ENCODE measurements at regions not wholly inside any gene's neighbourhood (a gene's known extent, or its start where the extent isn't known, plus 50 kb on each side); places are given as distances from the start of the nearest gene placed in this dataset.
"Not testable (repeated sequence)": the region's sequence is repeated elsewhere in the genome, so short reads cannot be mapped to it uniquely, and the experiment has no call there.

DNA sequence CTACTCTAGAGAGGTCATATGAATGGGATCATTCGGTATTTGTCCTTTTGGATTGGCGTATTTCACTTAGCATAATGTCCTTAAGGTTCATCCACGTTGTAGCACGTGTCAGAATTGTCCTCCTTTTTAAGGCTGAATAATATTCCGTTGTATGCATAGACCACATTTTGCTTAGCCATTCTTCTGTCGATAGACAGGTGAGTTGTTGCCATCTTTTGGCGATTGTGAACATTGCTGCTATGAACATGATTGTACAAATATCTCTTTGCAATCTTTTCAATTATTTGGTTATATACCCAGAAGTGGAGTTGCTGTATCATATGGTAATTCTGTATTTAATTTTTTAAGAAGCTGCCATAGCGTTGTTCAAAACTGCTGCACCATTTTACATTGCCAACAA lies 52.4 kb upstream of the GOLGA8J start:
- DNase-seq (ENCODE audit: low read depth in 3 of 3, low spot score in 1 of 3), result no peak

DNA sequence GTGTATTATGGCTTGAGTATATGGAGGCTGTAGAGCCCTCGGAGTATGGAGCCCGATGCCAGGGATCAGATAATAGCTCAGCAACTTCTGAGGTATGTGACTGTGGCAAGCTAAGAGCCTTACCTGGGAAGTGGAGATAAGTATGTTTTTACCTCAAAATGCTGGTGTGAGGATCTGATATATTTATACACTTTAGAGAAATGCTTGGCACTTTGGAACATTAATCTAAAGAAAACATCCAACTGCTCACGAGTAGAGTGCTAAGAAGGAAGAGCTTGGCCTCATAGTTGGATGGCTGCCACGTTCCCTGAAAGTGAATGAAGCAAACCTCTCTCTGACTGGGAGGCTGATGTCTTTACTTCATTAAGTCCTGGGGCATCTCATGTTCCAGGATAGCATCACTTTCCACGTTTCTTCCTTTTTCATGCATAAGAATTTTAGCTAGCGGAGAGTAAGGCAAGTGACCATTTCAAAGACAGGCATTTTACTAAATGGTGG lies 58.9 kb upstream of the GOLGA8J start:
- no peak for DNase-seq (ENCODE audit: low read depth in 3 of 3, low spot score in 1 of 3)

DNA sequence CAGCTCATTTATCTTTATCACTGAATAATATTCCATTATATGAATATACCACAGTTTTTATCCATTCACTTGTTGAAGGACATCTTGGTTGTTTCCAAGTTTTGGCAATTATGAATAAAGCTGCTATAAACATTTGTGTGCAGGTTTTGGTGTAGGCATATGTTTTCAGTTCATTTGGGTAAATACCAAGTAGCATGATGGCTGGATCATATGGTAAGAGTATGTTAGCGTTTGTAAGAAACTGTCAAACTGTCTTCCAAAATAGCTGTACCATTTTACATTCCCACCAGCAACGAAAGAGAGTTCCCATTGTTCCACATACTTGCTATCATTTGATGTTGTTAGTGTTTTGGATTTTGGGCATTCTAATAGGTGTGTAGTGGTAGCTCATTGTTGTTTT lies 72.0 kb upstream of the GOLGA8J start:
- no peak for DNase-seq (ENCODE audit: low read depth in 3 of 3, low spot score in 1 of 3)

DNA sequence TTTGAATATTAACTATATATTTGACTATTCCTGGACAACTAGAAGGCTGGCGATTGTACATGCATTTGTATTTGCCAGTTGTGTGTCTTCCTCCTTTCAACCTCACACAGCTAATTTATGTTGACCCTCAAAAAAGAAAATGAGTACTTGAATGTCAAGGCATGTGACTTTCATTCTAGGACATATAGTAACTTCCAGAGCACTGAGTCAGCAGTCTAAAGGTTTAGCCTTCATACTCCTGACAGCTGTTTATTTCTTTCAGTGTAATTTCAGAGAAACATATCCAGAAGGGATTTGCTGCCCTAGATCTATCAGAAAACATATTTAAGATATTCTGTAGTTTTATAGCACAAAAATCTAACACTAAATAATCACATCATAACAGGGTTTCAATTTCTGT lies 74.6 kb upstream of the GOLGA8J start:
- DNase-seq (ENCODE audit: low read depth in 3 of 3, low spot score in 1 of 3), result no peak

DNA sequence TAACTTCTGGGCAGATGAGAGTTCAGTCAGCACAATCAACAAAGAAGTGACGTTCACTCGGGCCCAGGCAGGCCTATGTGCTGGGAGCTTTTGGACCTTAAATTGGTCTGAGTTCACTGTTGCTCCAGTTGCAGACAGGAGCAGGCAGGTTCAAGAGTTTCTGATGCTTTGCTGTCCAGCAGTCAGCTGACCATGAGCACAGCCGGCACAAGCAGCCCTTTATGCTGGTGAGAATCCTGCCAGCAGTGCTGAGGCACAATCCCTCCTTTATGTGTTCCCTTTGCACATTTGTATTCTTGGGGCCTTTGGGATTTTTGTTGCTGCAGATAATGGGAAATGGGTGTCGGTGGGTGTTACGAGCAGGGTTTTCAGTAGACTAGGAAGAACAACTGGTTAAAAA lies 81.2 kb upstream of the GOLGA8J start:
- DNase-seq (ENCODE audit: low read depth in 3 of 3, low spot score in 1 of 3), result no peak

DNA sequence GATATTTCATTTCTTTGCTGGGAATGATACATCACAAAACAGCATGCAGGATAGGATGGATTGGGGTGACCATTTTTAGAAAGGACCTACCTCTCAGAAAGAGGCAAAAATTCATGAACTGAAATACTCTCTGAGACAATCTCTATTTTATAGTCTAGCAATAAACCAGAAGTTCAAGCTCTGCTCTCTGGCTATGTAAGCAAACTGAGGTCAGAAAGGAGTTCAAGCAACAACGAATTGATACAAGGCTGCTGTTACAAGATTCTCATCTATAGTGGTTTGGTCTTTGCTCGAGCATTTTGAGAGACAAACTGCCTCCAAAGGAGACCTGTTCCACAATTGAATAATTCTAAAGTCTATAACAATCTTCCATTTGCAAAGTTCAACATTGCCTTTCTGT lies 84.7 kb upstream of the GOLGA8J start:
- DNase-seq (ENCODE audit: low read depth in 3 of 3, low spot score in 1 of 3), result no peak

DNA sequence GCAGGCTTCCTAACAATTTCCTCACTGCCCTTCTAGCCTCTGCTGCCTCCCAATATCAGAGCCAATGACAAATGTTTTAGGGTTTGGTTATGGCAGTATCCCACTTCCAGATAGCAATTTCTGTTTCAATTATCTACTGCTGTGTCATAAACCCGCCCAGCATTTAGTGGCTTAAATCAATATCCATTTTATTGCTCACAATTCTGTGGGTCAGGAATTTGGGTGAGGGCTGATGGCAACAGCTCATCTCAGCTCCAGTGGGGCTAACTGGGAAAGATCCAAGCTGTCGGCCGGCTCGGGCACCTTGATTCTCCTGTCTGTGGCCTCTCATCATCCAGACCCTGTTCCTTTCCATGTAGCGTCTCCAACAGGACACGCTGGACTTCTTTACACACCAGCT lies 85.3 kb upstream of the GOLGA8J start:
- no peak for DNase-seq (ENCODE audit: low read depth in 3 of 3, low spot score in 1 of 3)

DNA sequence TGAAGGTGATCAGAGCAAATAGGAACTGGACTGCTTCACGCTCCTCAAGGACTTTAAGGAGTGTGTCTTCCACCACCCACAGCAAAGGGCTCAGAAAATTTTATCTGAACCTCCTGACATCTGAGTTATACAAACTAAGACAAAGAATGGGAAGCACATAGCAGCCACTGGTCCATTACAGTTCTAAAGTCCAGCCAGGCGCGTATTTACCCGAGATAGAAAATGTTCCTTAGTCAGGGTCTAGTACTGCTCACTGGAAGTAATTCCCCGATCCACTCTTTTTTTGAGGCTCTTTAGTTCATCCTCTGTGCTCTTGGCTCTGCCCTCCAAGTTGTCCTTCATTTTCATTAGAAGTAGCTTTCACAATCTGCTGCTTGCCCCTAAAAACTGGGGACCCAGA lies 88.5 kb upstream of the GOLGA8J start:
- DNase-seq (ENCODE audit: low read depth in 3 of 3, low spot score in 1 of 3), result no peak

DNA sequence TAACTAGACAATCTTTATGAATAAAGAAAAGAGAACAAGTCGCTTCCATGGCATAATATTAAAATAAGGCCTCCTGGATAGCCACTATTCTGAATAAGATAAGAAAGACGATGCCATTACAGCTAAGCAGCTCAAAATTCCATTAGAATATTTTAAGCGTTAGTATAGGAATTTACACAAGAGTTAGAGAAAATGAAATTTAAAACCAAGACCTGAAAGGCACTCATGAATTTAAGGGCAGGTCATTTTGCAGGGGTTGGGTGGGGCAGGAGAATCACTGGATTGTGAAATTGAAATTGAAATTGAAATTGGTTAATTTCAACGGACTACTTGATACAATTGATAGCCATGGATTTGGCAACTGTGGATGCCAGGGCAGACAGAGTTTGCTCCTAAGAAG lies 91.8 kb upstream of the GOLGA8J start:
- DNase-seq (ENCODE audit: low read depth in 3 of 3, low spot score in 1 of 3), result no peak

DNA sequence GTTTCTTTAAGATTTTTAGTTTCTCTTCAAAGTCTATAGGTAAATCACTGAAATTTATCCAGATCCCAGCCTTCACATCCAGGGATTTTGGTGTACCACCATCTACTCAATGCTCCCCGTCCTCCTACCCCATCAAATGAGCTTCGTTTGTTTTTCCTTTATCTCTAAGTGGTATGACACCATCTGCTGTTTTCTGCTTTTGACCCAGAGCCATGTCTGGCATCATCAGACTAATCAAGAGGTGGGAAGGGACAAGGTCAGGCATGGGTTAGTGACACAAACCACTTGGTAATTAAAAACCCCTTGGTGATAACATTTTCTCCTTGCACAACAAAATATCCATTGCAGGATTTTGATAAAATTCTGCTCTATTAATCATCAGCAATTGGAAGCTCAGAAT lies 92.7 kb upstream of the GOLGA8J start:
- no peak for DNase-seq (ENCODE audit: low read depth in 3 of 3, low spot score in 1 of 3)

DNA sequence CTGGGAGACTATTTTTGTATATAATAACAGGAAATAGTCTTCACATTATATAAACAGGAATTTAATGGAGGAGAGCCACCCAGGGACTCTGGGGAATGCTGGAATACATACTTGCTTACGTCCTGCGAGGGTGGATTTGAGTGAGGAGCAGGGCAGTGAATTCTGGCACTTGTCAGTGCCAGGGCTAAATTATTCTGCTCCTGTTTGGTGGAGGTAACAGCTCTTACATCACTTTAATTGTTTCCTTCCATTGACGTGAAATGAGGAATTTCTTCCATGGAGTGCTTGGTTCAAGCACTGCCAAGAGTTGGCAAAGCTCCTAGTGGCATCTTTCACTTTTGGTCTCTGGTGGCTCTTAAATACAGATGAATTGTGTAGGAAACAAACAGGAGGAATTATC lies 94.1 kb upstream of the GOLGA8J start:
- no peak for DNase-seq (ENCODE audit: low read depth in 3 of 3, low spot score in 1 of 3)

DNA sequence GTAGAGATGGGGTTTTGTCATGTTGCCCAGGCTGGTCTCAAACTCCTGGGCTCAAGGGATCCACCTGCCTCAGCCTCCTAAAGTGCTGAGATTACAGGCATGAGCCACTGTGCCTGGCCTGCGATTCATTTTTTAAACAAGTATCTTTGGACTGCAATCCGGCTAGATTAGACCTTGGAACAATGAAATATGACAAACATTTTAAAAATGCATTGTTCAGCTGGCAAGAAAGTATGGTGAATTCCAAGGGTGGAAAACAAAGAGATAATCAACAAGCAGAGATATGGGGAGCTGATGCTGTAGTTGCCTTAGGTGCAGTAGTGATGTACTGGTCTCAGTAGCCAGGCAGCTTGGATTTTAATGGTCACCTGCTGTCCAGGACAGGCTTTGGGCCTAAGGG lies 95.8 kb upstream of the GOLGA8J start:
- no peak for DNase-seq (ENCODE audit: low read depth in 3 of 3, low spot score in 1 of 3)

DNA sequence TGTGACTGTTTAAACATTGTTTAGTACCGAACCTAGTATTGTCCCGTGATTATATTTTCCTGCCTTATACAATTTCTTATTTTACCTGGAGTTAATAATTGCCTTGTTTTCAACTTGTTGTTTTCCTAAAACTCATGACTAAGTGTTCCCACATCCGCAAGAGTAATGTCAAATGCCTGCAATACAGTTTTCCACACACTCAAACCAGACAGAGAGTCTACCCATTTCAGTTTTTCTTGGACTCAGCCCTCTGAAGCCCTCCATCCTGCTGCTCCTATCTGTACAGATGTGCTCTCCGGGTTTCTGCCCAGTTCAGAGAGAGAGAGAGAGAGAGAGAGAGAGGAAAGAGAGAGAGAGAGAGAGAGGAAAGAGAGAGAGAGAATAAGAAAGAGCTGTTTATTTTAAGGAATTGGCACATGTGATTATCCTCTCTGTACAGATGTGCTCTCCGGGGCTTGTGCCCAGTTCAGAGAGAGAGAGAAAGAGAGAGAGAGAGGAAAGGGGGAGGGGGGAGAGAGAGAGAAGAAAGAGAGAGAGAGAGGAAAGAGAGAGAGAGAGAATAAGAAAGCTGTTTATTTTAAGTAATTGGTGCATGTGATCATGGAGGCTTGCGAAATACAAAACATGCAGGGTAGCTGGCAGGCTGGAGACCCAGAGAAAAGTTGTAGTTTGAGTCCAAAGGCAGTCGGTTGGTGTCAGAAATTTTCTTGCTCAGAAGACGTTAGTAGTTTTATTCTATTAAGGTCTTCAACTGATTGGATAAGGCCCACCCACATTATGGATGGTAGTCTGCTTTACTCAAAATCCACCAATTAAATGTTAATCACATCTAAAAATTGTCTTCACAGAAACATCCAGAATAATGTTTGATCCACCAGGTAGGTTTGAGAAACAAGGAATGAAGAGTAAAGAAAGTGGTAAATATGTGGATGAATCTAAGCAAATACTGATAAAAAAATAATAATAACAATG lies 104.1 kb upstream of the GOLGA8J start:
- DNase-seq (ENCODE audit: low read depth in 3 of 3, low spot score in 1 of 3), result no peak

DNA sequence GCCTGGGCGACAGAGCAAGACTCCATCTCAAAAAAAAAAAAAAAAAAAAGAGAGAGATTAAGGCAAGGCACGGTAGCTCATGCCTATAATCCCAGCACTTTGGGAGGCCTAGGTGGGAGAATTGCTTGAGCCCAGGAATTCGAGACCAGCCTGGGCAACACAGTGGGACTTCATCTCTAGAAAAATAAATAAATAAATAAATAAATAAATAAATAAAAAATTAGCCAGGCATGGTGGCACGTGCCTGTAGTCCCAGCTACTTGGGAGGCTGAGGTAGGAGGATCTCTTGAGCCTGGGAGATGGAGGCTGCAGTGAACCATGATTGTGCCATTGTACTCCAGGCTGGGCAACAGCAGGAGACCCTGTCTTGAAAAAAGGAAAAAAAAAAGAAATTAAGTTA lies 108.7 kb upstream of the GOLGA8J start:
- DNase-seq (ENCODE audit: low read depth in 3 of 3, low spot score in 1 of 3), result not testable (repeated sequence)

DNA sequence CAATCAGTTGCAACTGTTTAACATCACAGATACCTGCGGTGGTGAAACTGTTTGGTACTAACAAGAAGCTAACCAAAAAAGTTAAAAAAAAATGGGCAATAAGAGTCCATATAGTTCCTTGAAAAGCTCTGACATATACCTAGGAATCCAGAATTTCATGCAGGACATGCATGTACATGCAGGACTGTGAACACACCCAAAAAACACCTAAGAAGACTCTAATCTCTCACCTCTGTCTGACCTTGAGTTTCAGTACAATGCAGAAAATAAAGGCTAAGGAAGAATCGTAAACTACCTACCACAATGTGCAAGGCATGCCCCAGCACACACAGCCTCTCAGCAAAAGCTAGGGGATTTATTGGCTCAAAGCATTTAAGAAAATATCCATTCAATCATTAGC lies 110.7 kb upstream of the GOLGA8J start:
- no peak for DNase-seq (ENCODE audit: low read depth in 3 of 3, low spot score in 1 of 3)

DNA sequence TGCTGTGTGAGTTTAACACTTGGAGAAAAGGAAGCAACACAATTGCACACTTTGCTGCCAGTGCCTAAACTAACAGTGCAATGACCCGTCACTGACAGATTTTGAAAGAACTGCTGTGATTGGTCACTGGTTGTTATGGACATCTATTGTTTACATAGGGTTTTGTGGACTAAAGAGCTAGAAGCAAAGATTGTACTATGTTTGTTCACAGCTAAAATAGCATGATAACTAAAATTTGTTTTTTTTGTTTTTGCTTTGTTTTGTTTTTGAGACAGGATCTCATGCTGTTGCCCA lies 112.4 kb upstream of the GOLGA8J start:
- no peak for DNase-seq (ENCODE audit: low read depth in 3 of 3, low spot score in 1 of 3)

DNA sequence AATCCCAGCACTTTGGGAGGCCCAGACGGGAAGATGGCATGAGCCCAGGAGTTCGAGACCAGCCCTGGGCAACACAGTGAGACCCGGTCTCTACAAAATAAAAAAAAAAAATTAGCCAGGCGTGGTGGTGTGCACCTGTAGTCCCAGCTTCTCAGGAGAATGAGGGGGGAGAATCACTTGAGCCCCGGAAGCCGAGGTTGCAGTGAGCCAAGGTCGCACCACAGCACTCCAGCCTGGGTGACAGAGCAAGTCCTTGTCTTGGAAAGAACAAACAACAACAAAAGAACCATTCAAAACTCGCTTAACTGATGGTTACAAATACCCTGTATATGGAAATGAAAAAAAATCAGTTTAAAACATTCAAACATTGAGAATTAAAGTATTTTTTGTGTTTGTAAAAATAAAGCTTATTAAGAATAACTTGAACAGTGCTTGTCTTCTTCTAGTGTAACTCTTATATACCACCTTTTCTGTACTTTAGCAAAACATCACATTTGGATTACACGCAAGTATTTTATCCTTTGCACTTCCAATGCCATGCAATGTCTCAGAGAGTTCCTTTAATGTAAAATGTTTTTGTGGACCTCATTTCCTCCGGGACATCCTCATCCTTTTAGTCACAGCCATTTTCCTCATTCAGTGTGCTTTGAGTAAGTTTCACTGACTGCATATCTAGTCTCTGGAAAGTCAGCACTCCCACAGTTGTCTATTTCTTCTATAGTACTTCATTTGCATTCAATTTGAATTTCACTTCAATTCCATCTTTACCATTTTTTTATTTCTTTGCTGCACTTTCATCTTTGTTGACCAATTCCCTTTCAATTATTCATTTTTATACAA lies 113.0 kb upstream of the GOLGA8J start:
- DNase-seq (ENCODE audit: low read depth in 3 of 3, low spot score in 1 of 3), result no peak

DNA sequence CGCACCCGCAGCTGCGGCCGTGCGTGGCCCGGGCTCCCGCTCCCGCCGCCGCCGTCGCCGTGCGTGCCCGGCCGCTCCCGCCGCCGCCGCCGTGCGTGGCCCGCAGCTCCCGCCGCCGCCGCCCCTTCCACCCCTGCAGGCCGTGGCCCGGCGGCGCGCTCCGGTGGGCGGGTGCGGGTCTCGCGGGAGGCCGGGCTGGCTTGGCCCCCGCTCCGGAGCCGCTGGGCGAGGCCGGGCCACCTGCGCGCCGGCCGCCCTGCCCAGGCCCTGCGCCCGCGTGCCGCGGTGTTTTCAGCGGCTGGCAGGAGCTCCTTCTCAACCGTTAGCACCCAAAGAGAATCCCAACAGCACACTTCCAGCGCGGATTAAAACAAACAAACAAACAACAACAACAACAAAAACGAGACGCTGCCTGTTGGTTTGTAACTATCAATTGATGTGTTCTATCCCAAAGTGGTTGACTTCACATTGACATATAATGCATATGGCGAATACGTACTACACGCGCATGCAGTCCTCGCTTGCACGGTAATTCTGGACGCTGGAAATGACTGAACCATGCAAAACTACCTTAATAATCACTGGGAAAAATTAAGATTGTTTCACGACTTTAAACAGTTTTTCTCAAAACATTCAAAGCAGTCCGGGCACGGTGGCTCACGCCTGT lies 113.7 kb upstream of the GOLGA8J start:
- no peak for DNase-seq (ENCODE audit: low read depth in 3 of 3, low spot score in 1 of 3)

DNA sequence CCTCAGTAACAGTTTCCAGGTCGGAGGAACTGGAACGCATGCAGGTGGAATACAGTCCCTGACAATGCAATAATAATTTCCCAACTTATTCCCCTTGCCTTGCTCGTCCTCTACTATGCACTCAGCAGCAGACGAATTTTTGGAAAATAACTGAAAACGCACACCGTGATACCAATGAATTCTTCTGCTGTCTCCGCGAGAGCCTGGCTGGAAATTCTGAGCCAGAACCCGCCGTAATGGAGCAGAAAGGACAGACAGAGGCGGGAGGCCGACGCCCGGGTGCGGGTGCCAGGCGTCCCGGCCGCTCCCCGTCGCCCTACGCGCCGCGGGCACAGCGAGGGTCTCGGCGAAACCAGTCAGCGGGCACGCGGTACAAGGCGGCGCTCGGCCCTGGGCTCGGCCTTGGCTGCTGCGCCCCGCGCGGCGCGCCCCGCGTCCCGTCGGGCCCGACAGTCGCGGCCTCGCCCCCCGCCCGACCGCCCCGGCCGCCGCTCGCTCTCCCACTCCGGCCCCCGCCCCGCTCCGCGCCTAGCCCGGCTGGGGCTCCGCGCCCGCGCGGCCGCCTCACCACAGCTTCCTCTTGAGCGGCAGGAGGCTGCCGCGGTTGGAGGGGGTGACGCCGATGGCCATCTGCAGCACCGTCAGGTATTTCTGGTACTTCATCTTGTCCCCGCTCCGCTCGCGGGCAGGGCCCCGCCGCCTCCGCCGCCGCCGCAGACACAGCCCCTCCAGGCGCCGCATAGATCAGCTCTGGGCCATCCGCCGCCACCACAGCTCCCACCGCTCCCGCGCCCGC lies 114.5 kb upstream of the GOLGA8J start:
- DNase-seq (ENCODE audit: low read depth in 3 of 3, low spot score in 1 of 3), result no peak

DNA sequence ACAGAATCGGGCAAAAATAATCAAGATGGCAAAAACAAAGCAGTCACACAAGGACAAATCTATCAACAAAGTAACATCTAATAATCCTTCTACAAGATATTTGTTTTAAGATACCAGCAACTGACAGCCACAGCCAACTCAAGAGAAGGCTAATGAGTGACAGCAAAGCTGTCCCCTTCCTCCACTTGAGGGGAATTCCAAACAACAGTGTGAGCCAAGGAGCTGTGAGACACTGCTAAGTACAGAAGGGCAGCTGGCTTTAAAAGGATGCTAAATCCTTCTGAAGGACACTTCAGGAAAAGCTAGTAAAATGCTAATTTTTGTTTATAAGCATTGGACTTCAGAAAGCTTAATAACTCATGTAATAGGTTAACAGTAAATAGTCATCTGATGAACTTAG lies 120.3 kb upstream of the GOLGA8J start:
- DNase-seq (ENCODE audit: low read depth in 3 of 3, low spot score in 1 of 3), result no peak

Measured in stimulated activated CD4-positive, alpha-beta T cell treated with anti-CD3 and anti-CD28 coated beads, TNF-alpha, amount 100 ng/mL, for 1 hour (primary cell).